Ovary (tissue), 3 donors: ENCODE measurements at regions not wholly inside any gene's neighbourhood (a gene's known extent, or its start where the extent isn't known, plus 50 kb on each side); places are given as distances from the start of the nearest gene placed in this dataset.

ENCODE experiments used
- CTCF ChIP-seq, 3 donors: fragments of 450-650 bp in 2 of 3; fragments of 200-600 bp in 1 of 3; IDR thresholded peaks; one replicate each; pipeline versions ENCODE4 v1.5.1 to v1.8.0; 2016 to 2022; ENCODE audit warnings: antibody characterized with exemption in 3 of 3, mild to moderate bottlenecking in 1 of 3
- POLR2A ChIP-seq: fragments of 450-650 bp; IDR thresholded peaks from one replicate; pipeline ENCODE4 v1.6.1; 2017; ENCODE audit warnings: antibody characterized with exemption, mild to moderate bottlenecking, moderate library complexity
- donor health status: DM: no; HTN: no; CAD: no.

- TF ChIP-seq CTCF (IDR thresholded peaks at IDR 0.05) = no peak
- TF ChIP-seq POLR2A = no peak
Observed at GRCh38 chr6:115796061-115796460, 264.6 kb downstream of the FRK start.
